Loucy (cell line): ENCODE measurements at regions not wholly inside any gene's neighbourhood (a gene's known extent, or its start where the extent isn't known, plus 50 kb on each side); places are given as distances from the start of the nearest gene placed in this dataset.

ENCODE experiments used
- H2AFZ ChIP-seq: fragments of 200-600 bp; sonication (generic); 2 replicates; pipeline ENCODE4 v1.6.0; 2016; ENCODE audit warnings: antibody characterized with exemption, mild to moderate bottlenecking, low read length, moderate library complexity
- H3F3A ChIP-seq: fragments of 200-600 bp; 2 replicates; pipeline ENCODE4 v1.6.0; 2016; ENCODE audit warnings: antibody characterized with exemption, low read depth, mild to moderate bottlenecking
- H3K27me3 ChIP-seq: fragments of 200-600 bp; sonication (generic); 2 replicates; pipeline ENCODE4 v1.6.1; 2014; ENCODE audit warnings: low read length, mild to moderate bottlenecking; ENCODE audit not compliant: insufficient read depth, poor library complexity, severe bottlenecking
- H3K36me3 ChIP-seq: fragments of 200-600 bp; sonication (generic); 2 replicates; pipeline ENCODE4 v1.6.1; 2016; ENCODE audit warnings: low read length; ENCODE audit not compliant: insufficient read depth
- H3K4me1 ChIP-seq: fragments of 200-600 bp; sonication (generic); 2 replicates; pipeline ENCODE4 v1.5.1; 2014; ENCODE audit warnings: low read length, mild to moderate bottlenecking; ENCODE audit not compliant: insufficient read depth, poor library complexity, severe bottlenecking
- H3K4me2 ChIP-seq: fragments of 200-600 bp; sonication (generic); 2 replicates; pipeline ENCODE4 v1.6.0; 2014; ENCODE audit warnings: antibody characterized with exemption, low read length, low read depth, mild to moderate bottlenecking; ENCODE audit not compliant: poor library complexity, severe bottlenecking
- H3K4me3 ChIP-seq: fragments of 200-600 bp; sonication (generic); 2 replicates; pipeline ENCODE4 v1.5.1; 2014; ENCODE audit warnings: low read length, mild to moderate bottlenecking, mixed read lengths; ENCODE audit not compliant: poor library complexity, severe bottlenecking
- H3K79me2 ChIP-seq: fragments of 200-600 bp; sonication (generic); 2 replicates; pipeline ENCODE4 v1.6.1; 2014; ENCODE audit warnings: low read length; ENCODE audit not compliant: insufficient read depth
- H3K9ac ChIP-seq: fragments of 200-600 bp; sonication (generic); 2 replicates; pipeline ENCODE4 v1.6.0; 2014; ENCODE audit warnings: mild to moderate bottlenecking, low read depth, low read length, moderate library complexity; ENCODE audit not compliant: poor library complexity, severe bottlenecking
- H3K9me2 ChIP-seq: fragments of 200-600 bp; sonication (generic); replicated peaks from 2 replicates; pipeline ENCODE4 v1.6.1; 2016; ENCODE audit warnings: low read depth, low read length, mixed read lengths
- H3K9me3 ChIP-seq: fragments of 200-600 bp; sonication (generic); 2 replicates; pipeline ENCODE4 v1.6.1; 2014; ENCODE audit warnings: mild to moderate bottlenecking, antibody characterized with exemption, low read length, low read depth; ENCODE audit not compliant: insufficient read depth
- H4K20me1 ChIP-seq: fragments of 200-600 bp; sonication (generic); 2 replicates; pipeline ENCODE4 v1.6.0; 2014; ENCODE audit warnings: antibody characterized with exemption, low read length, mild to moderate bottlenecking; ENCODE audit not compliant: insufficient read depth, poor library complexity, severe bottlenecking
- EZH2phosphoT487 ChIP-seq: fragments of 200-600 bp; IDR thresholded peaks from 2 replicates; pipeline ENCODE4 v1.6.1; 2018; ENCODE audit warnings: antibody characterized with exemption, mild to moderate bottlenecking, moderate library complexity, borderline replicate concordance
- TF ChIP-seq, protein P1 (sequence below): fragments of 200-600 bp; sonication (generic); conservative IDR thresholded peaks from 2 replicates; pipeline ENCODE4 v1.5.1; 2014; ENCODE audit warnings: mild to moderate bottlenecking, antibody characterized with exemption, low read length

DNA sequence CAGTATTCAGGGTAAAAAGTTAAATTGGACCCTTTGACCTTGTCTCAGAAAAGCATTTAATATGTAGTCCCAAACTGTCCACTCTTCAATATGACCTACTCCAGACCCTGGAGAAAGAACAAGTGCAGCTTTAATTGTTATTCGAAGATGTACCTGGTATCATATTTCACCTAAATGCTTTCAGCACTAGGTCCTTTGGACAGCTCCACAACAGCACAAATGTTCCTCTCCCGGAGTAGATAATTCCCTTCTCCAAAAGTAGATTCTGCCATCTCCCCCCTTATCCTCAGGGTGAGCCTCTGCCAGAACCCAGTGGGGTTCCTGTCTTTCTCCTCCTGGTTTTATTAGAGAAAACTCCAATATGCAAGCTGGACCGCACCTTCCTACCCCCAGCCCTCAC, 104.5 kb upstream of the AJAP1 start:
- H3K27me3 ChIP-seq = no peaks in the 10 kb centered on the region
- TF ChIP-seq EZH2phosphoT487 = no peak
- TF ChIP-seq, protein P1, sequence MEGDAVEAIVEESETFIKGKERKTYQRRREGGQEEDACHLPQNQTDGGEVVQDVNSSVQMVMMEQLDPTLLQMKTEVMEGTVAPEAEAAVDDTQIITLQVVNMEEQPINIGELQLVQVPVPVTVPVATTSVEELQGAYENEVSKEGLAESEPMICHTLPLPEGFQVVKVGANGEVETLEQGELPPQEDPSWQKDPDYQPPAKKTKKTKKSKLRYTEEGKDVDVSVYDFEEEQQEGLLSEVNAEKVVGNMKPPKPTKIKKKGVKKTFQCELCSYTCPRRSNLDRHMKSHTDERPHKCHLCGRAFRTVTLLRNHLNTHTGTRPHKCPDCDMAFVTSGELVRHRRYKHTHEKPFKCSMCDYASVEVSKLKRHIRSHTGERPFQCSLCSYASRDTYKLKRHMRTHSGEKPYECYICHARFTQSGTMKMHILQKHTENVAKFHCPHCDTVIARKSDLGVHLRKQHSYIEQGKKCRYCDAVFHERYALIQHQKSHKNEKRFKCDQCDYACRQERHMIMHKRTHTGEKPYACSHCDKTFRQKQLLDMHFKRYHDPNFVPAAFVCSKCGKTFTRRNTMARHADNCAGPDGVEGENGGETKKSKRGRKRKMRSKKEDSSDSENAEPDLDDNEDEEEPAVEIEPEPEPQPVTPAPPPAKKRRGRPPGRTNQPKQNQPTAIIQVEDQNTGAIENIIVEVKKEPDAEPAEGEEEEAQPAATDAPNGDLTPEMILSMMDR = no peak
- H4K20me1 ChIP-seq = no peaks in the 10 kb centered on the region
- no peak overlapping the region for H3K4me2 ChIP-seq
- H3K4me1 ChIP-seq = no peaks in the 10 kb centered on the region
- H3K9me2 ChIP-seq = no peaks in the 10 kb centered on the region
- H3K9me3 ChIP-seq = no peaks in the 10 kb centered on the region; the same call in 1 of the 2 replicates
- no peaks in the 10 kb centered on the region for H3K79me2 ChIP-seq
- no peaks in the 10 kb centered on the region for H3K36me3 ChIP-seq
- H3K9ac ChIP-seq = no peak overlapping the region
- no peaks in the 10 kb centered on the region for H3F3A ChIP-seq
- no peak overlapping the region for H2AFZ ChIP-seq
- H3K4me3 ChIP-seq = no peak overlapping the region

DNA sequence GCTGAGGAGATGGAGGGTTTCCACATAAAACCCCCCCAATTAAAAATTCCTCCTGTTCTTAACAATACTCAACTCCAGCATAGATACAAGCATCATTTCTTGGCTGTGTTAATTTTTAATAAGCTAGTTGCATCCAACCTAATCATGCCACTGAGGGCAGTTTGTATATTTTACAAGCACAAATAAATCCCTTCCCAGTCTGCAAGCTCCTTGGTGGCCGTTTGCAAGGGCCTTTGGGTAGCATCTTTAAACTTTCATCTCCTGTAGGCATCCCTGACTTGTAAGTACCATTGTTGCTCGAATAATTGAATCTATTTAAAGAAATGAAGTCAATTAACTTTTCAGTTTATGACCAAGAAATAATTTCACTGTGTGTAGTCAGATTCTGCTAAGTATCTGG, 103.5 kb upstream of the AJAP1 start:
- H3K9me2 ChIP-seq = no peaks in the 10 kb centered on the region
- H3K9ac ChIP-seq = no peak overlapping the region
- no peaks in the 10 kb centered on the region for H4K20me1 ChIP-seq
- H2AFZ ChIP-seq = no peak overlapping the region
- H3K4me2 ChIP-seq = no peak overlapping the region
- H3K9me3 ChIP-seq = no peaks in the 10 kb centered on the region; the same call in 1 of the 2 replicates
- H3K4me3 ChIP-seq = no peak overlapping the region
- no peaks in the 10 kb centered on the region for H3K36me3 ChIP-seq
- H3F3A ChIP-seq = no peaks in the 10 kb centered on the region
- H3K27me3 ChIP-seq = no peaks in the 10 kb centered on the region
- no peaks in the 10 kb centered on the region for H3K79me2 ChIP-seq
- TF ChIP-seq, protein P1 = no peak
- no peak for TF ChIP-seq EZH2phosphoT487
- no peaks in the 10 kb centered on the region for H3K4me1 ChIP-seq

DNA sequence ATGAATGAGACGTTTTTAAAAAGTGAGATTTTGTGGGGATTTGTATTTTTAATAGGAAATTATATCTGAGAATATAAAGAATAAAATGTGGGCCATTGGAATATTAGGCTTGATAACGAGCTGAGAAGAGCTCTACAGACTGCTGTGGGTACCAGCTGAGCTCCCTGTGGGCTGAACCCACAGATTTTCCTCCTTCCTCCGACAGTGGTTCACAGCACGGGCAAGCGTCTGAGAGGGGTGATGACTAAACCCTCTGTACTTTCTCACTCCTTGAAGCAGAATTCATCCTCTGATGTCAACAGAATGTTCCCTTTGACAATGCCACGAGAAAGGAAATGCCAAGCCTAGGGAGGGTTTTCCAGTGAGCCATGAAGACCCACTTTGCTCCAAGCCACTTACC, 102.7 kb upstream of the AJAP1 start:
- H4K20me1 ChIP-seq = no peaks in the 10 kb centered on the region
- no peaks in the 10 kb centered on the region; the same call in 1 of the 2 replicates for H3K9me3 ChIP-seq
- no peaks in the 10 kb centered on the region for H3F3A ChIP-seq
- no peaks in the 10 kb centered on the region for H3K36me3 ChIP-seq
- H3K27me3 ChIP-seq = no peaks in the 10 kb centered on the region
- H3K9ac ChIP-seq = no peak overlapping the region
- no peak overlapping the region for H3K4me3 ChIP-seq
- no peaks in the 10 kb centered on the region for H3K79me2 ChIP-seq
- no peak for TF ChIP-seq EZH2phosphoT487
- TF ChIP-seq, protein P1 = no peak
- H3K9me2 ChIP-seq = no peaks in the 10 kb centered on the region
- H3K4me2 ChIP-seq = no peak overlapping the region
- no peak overlapping the region for H2AFZ ChIP-seq
- H3K4me1 ChIP-seq = no peaks in the 10 kb centered on the region
